HG03066 (cell line): ENCODE measurements at regions not wholly inside any gene's neighbourhood (a gene's known extent, or its start where the extent isn't known, plus 50 kb on each side); places are given as distances from the start of the nearest gene placed in this dataset.

Experiments
- ATAC-seq: cut with Tn5 transposase; IDR thresholded peaks from one replicate; pipeline ENCODE4 v1.9.1; 2021; ENCODE audit warnings: low read depth; ENCODE audit not compliant: unreplicated experiment

DNA sequence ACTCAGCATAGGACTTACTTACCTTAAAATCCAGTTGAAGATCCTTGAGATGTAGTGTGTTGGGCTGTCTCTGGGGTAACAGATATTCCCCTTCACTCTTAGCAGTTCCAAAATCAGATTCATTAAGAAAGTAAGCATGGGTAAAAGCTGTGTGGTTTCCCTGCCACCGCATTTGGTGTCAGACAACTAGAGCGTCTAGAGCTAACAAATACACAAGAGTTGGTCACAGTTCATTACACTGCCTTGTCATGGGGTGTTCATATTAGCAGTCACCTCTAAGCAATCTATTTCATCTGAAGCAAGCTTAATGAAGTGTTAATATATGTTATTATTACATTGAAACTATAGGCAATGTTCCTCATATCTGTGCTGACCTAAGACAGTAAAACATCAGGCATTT is 342.8 kb downstream of the PPARGC1A start:
- no peak for ATAC-seq

DNA sequence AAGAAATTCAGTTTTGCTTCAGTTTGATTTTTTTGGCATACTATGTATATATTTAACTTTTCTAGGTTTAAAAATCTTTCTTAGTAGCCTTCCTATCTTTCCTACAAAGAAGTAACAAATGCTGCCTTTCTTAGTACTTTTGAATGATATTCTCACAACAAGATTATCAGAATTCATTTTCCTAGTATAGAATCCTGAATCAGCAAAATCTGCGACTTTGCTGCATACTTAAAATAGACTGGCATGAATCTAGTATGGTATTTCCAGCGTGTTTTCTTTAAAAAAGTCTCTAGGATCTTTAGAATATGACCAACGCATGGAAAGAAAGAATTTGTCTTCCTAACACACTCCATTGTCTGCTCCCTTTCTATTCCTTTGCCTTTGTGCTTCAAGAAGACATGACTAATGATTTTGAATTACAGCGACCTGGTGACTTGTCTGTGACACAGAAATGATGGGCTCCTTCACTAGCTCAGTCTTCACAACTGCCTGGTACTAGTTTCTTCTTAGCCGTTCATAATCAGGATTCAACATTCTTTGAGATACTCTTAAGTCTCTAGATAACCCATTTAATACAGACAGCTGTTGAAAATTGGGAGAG is 349.8 kb downstream of the PPARGC1A start:
- no peak for ATAC-seq

DNA sequence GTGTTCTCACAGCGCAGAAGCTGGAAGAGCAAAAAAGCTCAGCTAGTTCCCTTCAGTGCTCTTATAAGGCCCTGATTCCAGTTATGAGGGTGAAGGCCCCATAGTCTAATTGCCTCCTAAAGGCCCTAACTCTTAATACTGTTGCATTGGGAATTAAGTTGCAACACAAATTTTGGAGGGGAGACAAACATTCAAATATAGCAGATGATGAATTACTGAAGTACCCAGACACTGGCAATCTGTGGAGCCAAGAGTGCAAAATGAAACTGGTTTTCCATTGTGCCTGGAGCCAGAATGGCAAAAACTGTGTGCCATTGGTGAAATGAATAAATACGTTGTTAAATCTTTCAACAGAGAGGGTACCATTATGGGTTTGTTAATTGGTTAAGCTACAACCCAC is 356.0 kb downstream of the PPARGC1A start:
- no peak for ATAC-seq

DNA sequence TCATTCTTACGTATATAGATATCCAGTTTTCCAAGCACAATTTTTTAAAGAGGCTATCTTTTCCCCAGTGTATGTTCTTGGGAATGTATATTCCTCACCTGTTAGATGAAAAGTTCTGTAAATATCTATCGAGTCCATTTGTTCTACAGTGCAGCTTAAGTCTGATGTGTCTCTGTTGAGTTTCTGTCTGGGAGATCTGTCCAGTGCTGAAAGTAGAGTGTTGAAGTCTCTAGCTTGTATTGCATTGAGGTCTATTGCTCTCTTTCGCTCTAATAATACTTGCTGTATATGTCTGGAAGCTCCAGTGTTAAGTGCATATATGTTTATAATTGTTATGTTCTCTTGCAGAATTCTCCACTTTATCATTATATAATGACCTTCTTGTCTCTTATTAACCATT is 373.1 kb downstream of the PPARGC1A start:
- ATAC-seq: no peak

DNA sequence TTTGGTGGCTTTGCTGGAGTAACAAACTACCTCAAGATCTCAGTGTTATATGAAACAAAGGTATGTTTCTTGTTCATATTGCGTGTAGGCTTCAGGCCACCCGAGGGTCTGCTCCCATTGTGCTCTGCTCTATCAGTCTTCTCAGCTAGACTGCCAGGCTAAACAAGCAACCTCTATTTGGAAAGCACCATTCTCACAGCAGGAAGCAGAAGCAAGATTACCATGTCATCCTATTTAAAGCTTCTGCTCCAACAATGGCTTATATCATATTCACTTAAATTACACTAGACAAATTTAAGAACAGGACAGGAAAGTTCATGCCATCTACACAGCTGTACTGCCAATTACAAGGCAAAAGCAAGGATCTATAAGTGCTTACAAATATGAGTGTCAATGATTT is 385.8 kb downstream of the PPARGC1A start:
- ATAC-seq: no peak

DNA sequence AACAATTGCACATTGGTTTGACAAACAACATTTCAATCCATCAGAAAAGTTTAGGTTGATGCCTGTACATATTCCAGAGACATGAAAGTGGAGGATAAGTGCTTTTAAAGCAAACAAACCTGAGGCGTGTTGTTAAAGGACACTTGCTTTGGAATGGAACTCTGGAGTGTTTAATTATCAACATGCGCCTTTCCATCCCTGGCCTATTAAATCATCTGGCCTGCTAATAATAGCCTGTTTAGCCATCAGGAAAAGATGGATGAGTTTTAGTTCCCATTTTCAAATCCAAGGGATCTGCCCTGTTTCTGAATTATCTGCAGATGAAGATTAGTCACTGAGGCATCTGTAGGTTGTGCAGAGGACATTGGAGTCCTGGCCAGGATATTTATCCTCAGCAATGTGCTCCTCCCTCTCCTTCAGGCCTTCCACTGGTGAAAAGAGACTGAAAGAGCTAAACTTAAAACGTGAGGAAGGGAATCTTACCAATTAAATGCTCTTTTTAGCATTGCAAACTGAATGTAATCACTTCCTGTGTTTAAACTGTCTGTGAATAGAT is 388.9 kb downstream of the PPARGC1A start:
- no peak for ATAC-seq

- ATAC-seq: no peak
Measured at GRCh38 chr4:23485801-23486200, 404.0 kb downstream of the PPARGC1A start.

GRCh38 chr4:23484689-23485088 is 405.2 kb downstream of the PPARGC1A start:
- no peak for ATAC-seq

DNA sequence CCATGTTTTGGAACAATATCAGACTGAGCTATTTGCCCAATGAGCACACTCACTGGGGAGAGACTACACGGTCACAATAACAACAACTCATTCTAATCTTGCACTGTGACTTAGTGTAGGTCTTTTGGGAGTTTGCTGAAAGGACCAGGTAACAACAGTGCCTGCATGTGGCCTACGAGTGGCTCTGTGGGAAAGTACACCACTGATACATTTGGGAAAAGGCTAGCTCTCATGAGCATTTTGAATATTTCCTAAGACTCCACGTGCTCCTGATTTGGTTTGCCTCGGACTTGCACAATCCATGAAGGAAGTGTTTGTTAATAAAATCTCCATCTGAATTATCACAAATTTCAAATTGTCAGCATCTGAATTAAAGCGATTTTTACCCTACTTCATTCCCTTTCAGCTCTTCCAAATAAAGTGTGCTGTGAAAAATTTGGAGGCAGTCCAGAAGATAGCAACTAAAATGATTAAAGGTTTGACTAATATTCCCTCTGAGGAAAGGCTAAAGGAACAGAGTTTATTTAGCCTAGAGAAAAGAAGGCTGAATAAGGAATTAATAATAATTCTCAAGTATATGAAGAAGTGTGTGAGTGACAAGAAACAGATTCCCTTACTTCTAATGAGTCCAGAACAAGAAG is 406.4 kb downstream of the PPARGC1A start:
- ATAC-seq: no peak

- no peak for ATAC-seq
Measured at GRCh38 chr4:23481566-23481965, 408.3 kb downstream of the PPARGC1A start.

DNA sequence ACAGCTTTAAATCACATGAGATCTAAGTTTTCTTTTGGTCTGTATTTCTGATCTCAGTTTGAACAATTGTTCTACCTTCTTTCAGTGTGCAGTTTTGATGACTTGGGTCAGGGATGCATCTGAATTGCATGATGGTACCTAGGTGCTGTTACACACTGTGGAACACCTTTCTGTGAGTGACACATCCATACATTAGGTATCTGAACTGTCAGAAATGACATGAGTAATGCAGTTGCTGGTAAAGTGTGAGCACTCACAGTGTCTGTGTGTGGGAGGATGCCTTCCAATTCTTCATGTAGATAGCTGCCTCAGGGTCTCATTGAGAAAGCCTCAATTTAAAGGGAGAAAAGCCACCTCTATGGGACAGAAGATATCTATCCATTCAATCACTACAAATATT is 411.9 kb downstream of the PPARGC1A start:
- ATAC-seq: no peak

DNA sequence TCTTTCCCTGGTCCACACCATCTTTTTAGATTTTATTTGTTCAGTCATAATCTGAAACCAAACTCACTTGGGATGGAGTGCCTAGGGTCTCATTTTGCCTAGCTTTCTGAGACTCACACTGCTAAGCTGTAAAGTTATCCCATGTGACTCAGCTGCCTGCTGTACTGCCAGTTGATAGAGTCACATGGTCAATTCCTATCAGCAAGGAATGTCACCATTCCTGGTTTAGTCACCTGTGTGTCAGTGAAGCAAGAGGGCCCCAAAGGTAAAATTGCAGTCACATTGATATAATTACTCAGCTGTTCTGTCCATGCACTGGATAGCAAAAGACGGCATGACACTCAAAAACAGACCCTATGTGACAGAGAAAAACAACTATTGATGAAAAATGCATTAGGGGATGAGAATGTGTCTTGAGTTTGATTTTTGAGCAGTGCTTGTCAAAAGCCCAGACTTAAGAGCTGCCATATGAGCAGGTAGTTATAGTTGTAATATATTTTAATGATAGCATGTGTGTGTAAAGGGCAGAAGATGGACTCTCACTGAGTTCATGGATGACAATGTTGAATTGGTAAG is 413.2 kb downstream of the PPARGC1A start:
- ATAC-seq: no peak

- ATAC-seq: no peak
Measured at GRCh38 chr4:23463071-23463470, 426.8 kb downstream of the PPARGC1A start.

DNA sequence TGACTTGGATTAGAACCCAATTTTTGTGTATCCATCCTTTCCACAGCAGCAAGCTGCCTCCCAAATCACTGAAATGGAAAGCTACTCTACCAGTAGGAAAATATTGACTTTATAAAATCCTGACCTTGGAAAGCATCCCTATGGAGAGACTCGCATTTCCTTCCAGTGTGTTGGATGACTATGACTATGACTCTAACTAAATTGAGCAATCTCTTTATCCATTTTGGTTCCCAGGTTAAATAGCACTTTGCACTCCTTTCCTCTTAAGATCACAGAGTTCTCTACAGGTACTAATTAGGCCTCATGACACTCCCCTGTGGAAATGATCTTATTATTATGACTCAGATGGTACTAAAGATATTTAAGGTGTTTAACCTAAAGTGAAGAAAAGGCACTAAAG is 431.8 kb downstream of the PPARGC1A start:
- no peak for ATAC-seq

- no peak for ATAC-seq
Measured at GRCh38 chr4:23456864-23457263, 433.0 kb downstream of the PPARGC1A start.

DNA sequence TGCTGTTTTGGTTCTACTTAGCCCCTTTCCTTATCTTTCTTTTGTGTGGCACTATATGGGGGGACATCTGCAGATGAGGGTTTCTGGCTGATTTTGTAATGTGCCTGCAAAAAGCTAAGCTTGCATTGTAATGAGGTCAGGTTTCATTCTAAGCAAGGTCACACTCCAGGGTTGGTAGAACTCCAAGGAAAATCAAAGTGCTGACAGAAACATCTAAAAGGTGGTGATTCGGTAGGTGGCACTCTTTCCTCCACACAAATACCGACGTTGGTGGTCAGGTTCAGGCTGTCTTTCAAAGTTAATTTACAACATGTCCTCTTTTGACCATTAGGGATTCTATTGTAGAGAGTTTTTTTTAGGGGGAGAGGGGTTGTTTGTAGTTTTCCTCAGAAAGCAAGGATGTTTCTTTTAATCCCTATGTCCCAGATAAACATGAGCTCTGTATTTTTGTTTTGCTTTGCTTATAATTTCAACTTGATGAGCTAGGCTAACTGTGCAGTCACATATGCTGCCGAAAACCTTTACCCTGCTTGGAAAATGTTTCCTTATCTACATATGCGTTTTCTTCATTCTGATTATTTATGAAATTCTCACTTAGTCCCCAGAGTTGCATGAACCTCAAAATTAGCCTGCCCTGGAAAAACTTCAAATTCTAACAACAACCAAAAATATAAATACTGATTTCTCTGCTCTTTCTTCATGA is 434.2 kb downstream of the PPARGC1A start:
- no peak for ATAC-seq

GRCh38 chr4:23441530-23442069 is 448.2 kb downstream of the PPARGC1A start:
- ATAC-seq: no peak

DNA sequence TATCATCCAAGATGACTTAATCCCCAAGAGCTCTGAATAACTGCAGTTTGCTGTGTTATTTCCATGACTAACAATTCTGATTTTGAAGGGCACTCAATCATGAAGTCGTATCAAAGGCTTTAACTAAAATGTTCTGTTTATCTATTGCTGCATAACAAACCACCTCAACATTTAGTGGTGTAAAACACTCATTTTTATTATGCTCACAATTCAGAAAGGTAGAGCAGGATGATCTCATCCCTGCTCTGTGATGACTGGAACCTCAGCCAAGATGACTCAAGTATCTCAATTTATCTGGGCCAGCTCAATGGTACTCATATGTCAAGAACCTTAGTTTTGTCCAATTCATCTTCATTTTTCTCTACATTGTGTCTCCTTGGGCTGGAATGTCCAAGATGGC is 451.1 kb downstream of the PPARGC1A start:
- ATAC-seq: no peak

- no peak for ATAC-seq
Measured at GRCh38 chr4:23429497-23429896, 460.4 kb downstream of the PPARGC1A start.

- ATAC-seq: no peak
Measured at GRCh38 chr4:23425570-23425969, 464.3 kb downstream of the PPARGC1A start.

- ATAC-seq: no peak
Measured at GRCh38 chr4:23423540-23423939, 466.3 kb downstream of the PPARGC1A start.
